ENCODE measurements at regions not wholly inside any gene's neighbourhood (a gene's known extent, or its start where the extent isn't known, plus 50 kb on each side); places are given as distances from the start of the nearest gene placed in this dataset.

DNA sequence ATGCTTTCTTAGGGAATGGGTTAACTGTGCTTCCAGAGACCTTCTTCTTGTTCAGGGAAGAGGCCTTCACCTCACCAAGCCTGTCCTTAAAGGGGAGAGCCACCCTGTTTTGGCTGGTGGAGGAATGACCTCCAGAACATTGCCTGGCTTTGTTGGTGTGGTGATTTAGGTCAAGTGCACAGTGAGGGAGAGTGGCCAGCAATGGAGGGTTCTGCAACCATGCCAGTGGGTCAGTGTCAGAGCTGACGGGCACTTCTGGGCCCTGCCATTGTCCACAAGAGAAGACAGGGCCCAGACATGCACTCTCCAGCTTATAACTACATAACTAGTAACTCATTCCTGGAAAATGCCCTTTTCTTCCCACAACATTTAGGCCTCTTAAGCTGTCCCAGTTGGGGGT lies 238.5 kb upstream of the AKR1E2 start:
- ChIA-PET POLR2A (interaction anchor here (0.6 kb wide), 1 partner anchor 14 kb away, joined by 3 read pairs; no protein-coding TSS in a partner anchor), CTCF (interaction anchor here (0.7 kb wide), 1 partner anchor 359 kb away, joined by 3 read pairs; no protein-coding TSS in a partner anchor)
- Mint-ChIP-seq H3K36me3 (no peaks in the 10 kb centered on the region), H3K27me3 (peaks cover 5 to 23% (median 7%) of the 10 kb centered on the region in 5 donors), H3K9me3 (peaks cover 0 to 1% (median 0%) of the 10 kb centered on the region in 11 donors), H3K27ac (no peak overlapping the region), H3K4me1 (no peaks in the 10 kb centered on the region), H3K4me3 (no peak overlapping the region)
- Histone ChIP-seq H3K36me3 (ENCODE audit: control insufficient read depth in 2 of 3, insufficient read depth in 3 of 3, low read length in 3 of 3) (no peaks in the 10 kb centered on the region), H3K4me3 (ENCODE audit: low read length) (no peak overlapping the region), H3K4me1 (ENCODE audit: control insufficient read depth in 2 of 2, insufficient read depth in 2 of 2, low read length in 2 of 2) (no peaks in the 10 kb centered on the region), H3K9me3 (ENCODE audit: control insufficient read depth in 2 of 3, low read length in 3 of 3) (no peaks in the 10 kb centered on the region), H3K27ac (ENCODE audit: low read depth, low read length) (no peak overlapping the region), H3K27me3 (ENCODE audit: control insufficient read depth in 2 of 2, insufficient read depth in 2 of 2, low read length in 2 of 2) (no peaks in the 10 kb centered on the region)
- DNase-seq (no peak), ATAC-seq (no peak)
- intact Hi-C loops (cut with micrococcal nuclease) = no loop called here

DNA sequence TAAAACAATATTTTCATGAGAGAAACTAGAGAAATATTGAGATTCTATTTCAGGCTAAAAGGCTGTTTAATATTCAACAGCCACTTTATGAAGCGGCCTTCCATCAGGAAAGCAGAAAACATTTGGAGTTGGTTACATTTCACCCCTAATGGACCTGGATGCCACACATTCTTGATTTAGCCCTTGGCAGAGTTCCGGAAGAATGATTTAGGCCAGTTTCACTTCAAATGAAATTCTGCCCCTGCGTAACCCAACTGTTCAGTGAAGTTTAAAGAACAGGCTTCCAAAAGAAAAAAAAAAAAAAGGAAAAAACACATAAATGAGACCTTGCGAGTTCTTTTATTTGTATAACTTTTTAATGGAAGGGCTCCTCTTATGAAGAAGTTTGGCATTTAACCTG lies 239.2 kb upstream of the AKR1E2 start:
- no peak overlapping the region for H3K4me3 Mint-ChIP-seq
- Histone ChIP-seq H3K4me1 (ENCODE audit: control insufficient read depth in 2 of 2, insufficient read depth in 2 of 2, low read length in 2 of 2) (no peaks in the 10 kb centered on the region), H3K27me3 (ENCODE audit: control insufficient read depth in 2 of 2, insufficient read depth in 2 of 2, low read length in 2 of 2) (no peaks in the 10 kb centered on the region), H3K36me3 (ENCODE audit: control insufficient read depth in 2 of 3, insufficient read depth in 3 of 3, low read length in 3 of 3) (no peaks in the 10 kb centered on the region), H3K27ac (ENCODE audit: low read depth, low read length) (no peak overlapping the region), H3K4me3 (ENCODE audit: low read length) (no peak overlapping the region), H3K9me3 (ENCODE audit: control insufficient read depth in 2 of 3, low read length in 3 of 3) (no peaks in the 10 kb centered on the region)
- no peaks in the 10 kb centered on the region for H3K36me3 Mint-ChIP-seq
- peaks cover 5 to 23% (median 7%) of the 10 kb centered on the region in 5 donors for H3K27me3 Mint-ChIP-seq
- ChIA-PET CTCF (no interaction called here), POLR2A (no interaction called here)
- DNase-seq (no peak), ATAC-seq (no peak)
- intact Hi-C loops (cut with micrococcal nuclease) = no loop called here
- H3K4me1 Mint-ChIP-seq = no peaks in the 10 kb centered on the region
- H3K9me3 Mint-ChIP-seq = peaks cover 0 to 1% (median 0%) of the 10 kb centered on the region in 11 donors
- H3K27ac Mint-ChIP-seq = no peak overlapping the region

DNA sequence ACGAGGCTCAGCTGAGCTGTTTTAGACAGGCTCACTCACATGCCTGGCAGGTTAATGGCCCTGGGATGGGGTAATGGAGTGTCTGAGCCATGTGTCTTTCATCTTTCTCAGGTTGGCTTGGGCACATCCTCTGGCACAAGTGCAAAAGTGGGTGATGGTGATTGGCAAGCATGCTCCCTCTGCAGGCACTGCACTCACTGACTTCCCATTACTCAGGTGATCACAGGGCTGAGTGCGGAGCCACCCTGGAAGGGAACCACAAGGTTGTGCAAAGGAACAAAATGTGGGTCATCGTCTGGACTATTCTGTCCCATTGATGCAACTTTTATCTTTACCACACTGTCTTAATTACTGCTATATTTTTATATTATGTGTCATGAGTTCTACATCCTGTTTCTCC lies 244.1 kb upstream of the AKR1E2 start:
- H3K27me3 Mint-ChIP-seq = peaks cover 4 to 25% (median 5%) of the 10 kb centered on the region in 5 donors
- ChIA-PET POLR2A (no interaction called here), CTCF (no interaction called here)
- no peak for DNase-seq
- Histone ChIP-seq H3K36me3 (ENCODE audit: control insufficient read depth in 2 of 3, insufficient read depth in 3 of 3, low read length in 3 of 3) (no peaks in the 10 kb centered on the region), H3K27me3 (ENCODE audit: control insufficient read depth in 2 of 2, insufficient read depth in 2 of 2, low read length in 2 of 2) (no peaks in the 10 kb centered on the region), H3K27ac (ENCODE audit: low read depth, low read length) (no peak overlapping the region), H3K4me3 (ENCODE audit: low read length) (no peak overlapping the region), H3K9me3 (ENCODE audit: control insufficient read depth in 2 of 3, low read length in 3 of 3) (no peaks in the 10 kb centered on the region), H3K4me1 (ENCODE audit: control insufficient read depth in 2 of 2, insufficient read depth in 2 of 2, low read length in 2 of 2) (no peaks in the 10 kb centered on the region)
- H3K9me3 Mint-ChIP-seq = no peaks in the 10 kb centered on the region
- ATAC-seq = no peak
- no peak overlapping the region for H3K4me3 Mint-ChIP-seq
- H3K4me1 Mint-ChIP-seq = no peaks in the 10 kb centered on the region
- H3K27ac Mint-ChIP-seq = no peak overlapping the region
- intact Hi-C loops (cut with micrococcal nuclease) = no loop called here
- H3K36me3 Mint-ChIP-seq = no peaks in the 10 kb centered on the region

DNA sequence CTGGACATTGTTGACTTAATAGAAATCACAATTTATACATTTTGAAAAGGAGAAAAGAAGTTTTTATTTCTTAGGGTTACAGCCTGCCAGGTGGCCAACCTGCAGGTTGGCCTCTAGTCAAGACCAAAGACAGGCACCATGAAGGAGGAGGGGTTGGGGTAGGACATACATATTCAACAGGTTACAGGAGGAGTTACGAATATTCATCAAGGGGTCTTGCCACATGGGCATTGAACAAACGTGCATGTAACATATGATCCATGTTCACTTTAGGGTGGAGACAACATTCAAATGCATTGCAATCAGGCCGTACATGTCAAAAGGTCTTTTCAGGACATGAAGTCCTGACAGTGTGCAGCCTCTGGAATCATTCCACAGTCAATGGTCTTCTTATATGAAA lies 246.2 kb upstream of the AKR1E2 start:
- Mint-ChIP-seq H3K4me1 (no peaks in the 10 kb centered on the region), H3K36me3 (no peaks in the 10 kb centered on the region)

DNA sequence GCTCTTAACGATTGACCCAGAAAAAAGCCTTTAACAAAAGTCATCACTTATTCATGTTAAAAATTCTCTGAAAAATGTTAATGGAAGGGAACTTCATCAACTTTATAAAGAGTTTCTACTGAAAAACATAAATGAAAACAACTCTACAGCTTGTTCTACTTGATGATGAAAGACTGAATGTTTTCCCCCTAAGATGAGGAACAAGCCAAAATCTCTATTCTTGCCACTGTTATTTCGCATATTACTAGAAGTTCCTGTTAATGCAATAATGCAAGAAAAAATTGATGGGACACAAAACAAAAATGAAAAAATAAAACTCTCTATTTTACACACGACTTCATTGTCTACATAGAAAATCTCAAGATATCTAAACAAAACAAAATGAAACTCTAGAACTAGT lies 249.8 kb upstream of the AKR1E2 start:
- H3K27ac ChIP-seq (ENCODE audit: low read depth, low read length) = no peak overlapping the region
- H3K9me3 ChIP-seq (ENCODE audit: control insufficient read depth in 2 of 3, low read length in 3 of 3) = no peaks in the 10 kb centered on the region
- intact Hi-C loops (cut with micrococcal nuclease) = no loop called here
- Mint-ChIP-seq H3K36me3 (no peaks in the 10 kb centered on the region), H3K27ac (no peak overlapping the region), H3K9me3 (no peaks in the 10 kb centered on the region), H3K4me1 (no peaks in the 10 kb centered on the region), H3K4me3 (no peak overlapping the region), H3K27me3 (peaks cover 12 to 34% (median 18%) of the 10 kb centered on the region in 5 donors)
- ChIA-PET POLR2A (no interaction called here), CTCF (interaction anchor here (0.6 kb wide), 1 partner anchor 133 kb away, joined by 3 read pairs; no protein-coding TSS in a partner anchor)
- DNase-seq (no peak), ATAC-seq (no peak)
- H3K4me1 ChIP-seq (ENCODE audit: control insufficient read depth in 2 of 2, insufficient read depth in 2 of 2, low read length in 2 of 2) = no peaks in the 10 kb centered on the region
- H3K4me3 ChIP-seq (ENCODE audit: low read length) = no peak overlapping the region
- H3K27me3 ChIP-seq (ENCODE audit: control insufficient read depth in 2 of 2, insufficient read depth in 2 of 2, low read length in 2 of 2) = peaks cover 0 to 2% of the 10 kb centered on the region in 2 donors
- H3K36me3 ChIP-seq (ENCODE audit: control insufficient read depth in 2 of 3, insufficient read depth in 3 of 3, low read length in 3 of 3) = no peaks in the 10 kb centered on the region

More for the DNA sequence above, 246.2 kb upstream of the AKR1E2 start:
- Mint-ChIP-seq H3K9me3 (no peaks in the 10 kb centered on the region), H3K27me3 (peaks cover 8 to 35% (median 11%) of the 10 kb centered on the region in 5 donors), H3K27ac (no peak overlapping the region), H3K4me3 (no peak overlapping the region)
- Histone ChIP-seq H3K4me3 (ENCODE audit: low read length) (no peak overlapping the region), H3K27me3 (ENCODE audit: control insufficient read depth in 2 of 2, insufficient read depth in 2 of 2, low read length in 2 of 2) (no peaks in the 10 kb centered on the region), H3K36me3 (ENCODE audit: control insufficient read depth in 2 of 3, insufficient read depth in 3 of 3, low read length in 3 of 3) (no peaks in the 10 kb centered on the region), H3K9me3 (ENCODE audit: control insufficient read depth in 2 of 3, low read length in 3 of 3) (no peaks in the 10 kb centered on the region), H3K4me1 (ENCODE audit: control insufficient read depth in 2 of 2, insufficient read depth in 2 of 2, low read length in 2 of 2) (no peaks in the 10 kb centered on the region), H3K27ac (ENCODE audit: low read depth, low read length) (no peak overlapping the region)
- no peak for DNase-seq
- no peak for ATAC-seq
- intact Hi-C loops (cut with micrococcal nuclease) = no loop called here
- ChIA-PET POLR2A (interaction anchor here (0.6 kb wide), 1 partner anchor 1220 kb away, joined by 3 read pairs; no protein-coding TSS in a partner anchor), CTCF (no interaction called here)

DNA sequence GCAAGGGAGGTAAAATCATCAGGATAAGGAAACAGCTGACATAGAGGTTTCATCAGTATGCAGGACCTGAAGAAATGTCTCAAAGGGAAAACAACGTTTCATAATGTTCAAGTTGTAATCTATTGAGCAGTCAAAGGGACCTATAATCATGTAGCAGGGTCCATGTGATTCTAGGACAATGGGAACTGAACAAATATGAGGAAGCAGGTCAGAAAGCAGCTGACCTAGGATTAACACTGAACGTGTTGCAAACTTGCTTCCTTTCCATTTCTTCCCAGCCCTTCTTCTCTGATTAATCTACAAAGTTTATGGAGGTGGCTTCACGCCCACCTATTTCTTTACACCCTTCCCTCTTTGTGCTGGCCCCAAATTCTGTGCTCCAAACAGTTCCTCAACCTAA lies 256.9 kb upstream of the AKR1E2 start:
- CTCF ChIA-PET = no interaction called here
- intact Hi-C loops (cut with micrococcal nuclease) = no loop called here
- Histone ChIP-seq H3K36me3 (ENCODE audit: control insufficient read depth in 2 of 3, insufficient read depth in 3 of 3, low read length in 3 of 3) (no peaks in the 10 kb centered on the region), H3K27me3 (ENCODE audit: control insufficient read depth in 2 of 2, insufficient read depth in 2 of 2, low read length in 2 of 2) (peaks cover 0 to 2% of the 10 kb centered on the region in 2 donors), H3K4me1 (ENCODE audit: control insufficient read depth in 2 of 2, insufficient read depth in 2 of 2, low read length in 2 of 2) (no peaks in the 10 kb centered on the region), H3K9me3 (ENCODE audit: control insufficient read depth in 2 of 3, low read length in 3 of 3) (no peaks in the 10 kb centered on the region), H3K4me3 (ENCODE audit: low read length) (no peak overlapping the region), H3K27ac (ENCODE audit: low read depth, low read length) (no peak overlapping the region)
- POLR2A ChIA-PET = no interaction called here
- ATAC-seq = no peak
- H3K9me3 Mint-ChIP-seq = no peaks in the 10 kb centered on the region
- no peaks in the 10 kb centered on the region for H3K4me1 Mint-ChIP-seq
- peaks cover 8 to 43% (median 10%) of the 10 kb centered on the region in 5 donors for H3K27me3 Mint-ChIP-seq
- DNase-seq = no peak
- H3K27ac Mint-ChIP-seq = no peak overlapping the region
- no peak overlapping the region for H3K4me3 Mint-ChIP-seq
- no peaks in the 10 kb centered on the region for H3K36me3 Mint-ChIP-seq

DNA sequence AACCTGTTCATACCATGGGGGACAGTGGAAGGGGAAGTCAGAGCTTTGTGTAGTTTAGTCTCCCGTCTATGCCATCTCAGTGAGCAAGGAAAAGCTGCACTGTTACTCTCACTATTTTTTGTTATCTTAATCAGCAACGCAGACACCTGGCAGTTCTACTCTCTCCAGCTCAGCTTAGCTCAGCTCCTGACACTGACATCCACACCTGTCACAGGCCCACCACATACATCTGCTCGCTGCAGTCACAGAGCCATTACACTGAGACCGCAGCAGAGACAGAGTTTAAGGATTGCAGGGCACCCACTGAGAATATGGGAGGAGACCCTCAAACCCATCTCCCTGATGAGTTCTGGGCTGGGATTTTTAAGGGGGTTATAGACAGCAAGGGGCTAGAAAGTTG lies 257.3 kb upstream of the AKR1E2 start:
- Histone ChIP-seq H3K4me3 (ENCODE audit: low read length) (no peak overlapping the region), H3K9me3 (ENCODE audit: control insufficient read depth in 2 of 3, low read length in 3 of 3) (no peaks in the 10 kb centered on the region), H3K27ac (ENCODE audit: low read depth, low read length) (no peak overlapping the region), H3K36me3 (ENCODE audit: control insufficient read depth in 2 of 3, insufficient read depth in 3 of 3, low read length in 3 of 3) (no peaks in the 10 kb centered on the region), H3K27me3 (ENCODE audit: control insufficient read depth in 2 of 2, insufficient read depth in 2 of 2, low read length in 2 of 2) (peaks cover 0 to 2% of the 10 kb centered on the region in 2 donors), H3K4me1 (ENCODE audit: control insufficient read depth in 2 of 2, insufficient read depth in 2 of 2, low read length in 2 of 2) (no peaks in the 10 kb centered on the region)
- Mint-ChIP-seq H3K27ac (no peak overlapping the region), H3K27me3 (peaks cover 5 to 44% (median 10%) of the 10 kb centered on the region in 5 donors), H3K36me3 (no peaks in the 10 kb centered on the region), H3K4me1 (no peaks in the 10 kb centered on the region), H3K9me3 (peaks cover 0 to 1% (median 0%) of the 10 kb centered on the region in 11 donors), H3K4me3 (no peak overlapping the region)
- POLR2A ChIA-PET = no interaction called here
- DNase-seq (no peak), ATAC-seq (no peak)
- CTCF ChIA-PET = no interaction called here
- intact Hi-C loops (cut with micrococcal nuclease) = no loop called here

All from naive thymus-derived CD4-positive, alpha-beta T cell (primary cell).